Posterior cingulate gyrus (tissue), 11 donors: ENCODE measurements at regions not wholly inside any gene's neighbourhood (a gene's known extent, or its start where the extent isn't known, plus 50 kb on each side); places are given as distances from the start of the nearest gene placed in this dataset.
"Not testable (repeated sequence)": the region's sequence is repeated elsewhere in the genome, so short reads cannot be mapped to it uniquely, and the experiment has no call there.

Experiments
- DNase-seq, 10 donors: peaks; one replicate each; pipeline versions ENCODE4 v3.0.0 to v3.0.0-alpha.2; 2020 to 2021; ENCODE audit warnings: mixed read lengths in 3 of 10
- intact Hi-C: fragments of 100-400 bp; cut with DNase I; formaldehyde crosslinking; loops from one replicate; pipeline ENCODE4 v1.15.1; 2023

DNA sequence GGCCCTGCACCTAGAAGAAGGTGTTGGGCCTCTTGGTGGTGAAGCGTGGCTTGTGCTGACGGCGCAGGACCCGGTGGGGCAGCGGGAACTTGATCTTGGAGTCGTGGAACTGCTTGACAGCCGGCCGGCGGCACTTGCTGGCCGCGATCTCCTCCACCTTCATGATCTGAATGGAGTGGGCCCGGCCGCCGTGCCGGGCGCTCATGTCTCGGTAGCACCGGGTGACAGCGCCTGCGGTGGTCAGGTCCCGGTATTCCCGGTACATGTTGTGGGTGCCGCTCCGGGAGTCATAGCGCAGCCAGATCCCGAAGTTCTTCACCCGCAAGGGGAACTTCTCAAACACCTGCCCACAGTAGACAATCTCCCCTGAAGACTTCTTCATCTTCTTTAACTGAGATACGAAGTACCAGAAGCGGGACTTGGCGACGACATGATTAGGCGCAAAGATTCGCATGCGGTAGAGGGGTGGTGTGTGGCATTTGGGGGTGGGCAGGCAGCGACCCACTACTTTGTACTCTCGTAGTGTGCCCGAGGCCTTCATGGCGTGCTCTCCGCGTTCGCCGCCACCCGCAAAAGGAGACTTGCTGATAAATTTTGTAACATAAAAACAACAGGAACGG is 92.1 kb upstream of the MSH6 start:
- DNase-seq = peak in 1 of 10 donors; percentile 74
- intact Hi-C loops = not testable (repeated sequence)

- intact Hi-C loops = no loop called here
- no peak for DNase-seq
These were observed 92.8 kb upstream of the MSH6 start for GRCh38 chr2:47690132-47690531.

DNA sequence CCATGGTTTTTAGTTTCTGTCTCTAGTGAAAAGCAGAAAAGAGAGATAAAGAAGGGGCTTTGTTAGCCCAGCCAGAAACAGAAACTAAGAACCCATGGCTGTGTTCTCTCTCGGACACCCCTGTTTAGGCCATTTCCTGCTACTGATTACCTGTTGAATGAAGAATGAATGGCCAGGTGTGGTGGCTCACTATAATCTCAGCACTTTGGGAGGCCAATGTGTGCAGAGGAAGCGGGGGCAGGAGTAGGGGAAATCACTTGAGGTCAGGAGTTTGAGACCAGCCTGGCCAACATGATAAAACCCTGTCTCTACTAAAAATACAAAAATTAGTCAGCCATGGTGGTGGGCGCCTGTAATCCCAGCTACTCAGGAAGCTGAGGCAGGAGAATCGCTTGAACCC is 93.8 kb upstream of the MSH6 start:
- DNase-seq, intact Hi-C loops: not testable (repeated sequence)

GRCh38 chr2:47688561-47688960 is 94.4 kb upstream of the MSH6 start:
- no peak for DNase-seq
- intact Hi-C loops = no loop called here

- intact Hi-C loops = no loop called here
- no peak for DNase-seq
These were observed 95.1 kb upstream of the MSH6 start for GRCh38 chr2:47687856-47688255.

DNA sequence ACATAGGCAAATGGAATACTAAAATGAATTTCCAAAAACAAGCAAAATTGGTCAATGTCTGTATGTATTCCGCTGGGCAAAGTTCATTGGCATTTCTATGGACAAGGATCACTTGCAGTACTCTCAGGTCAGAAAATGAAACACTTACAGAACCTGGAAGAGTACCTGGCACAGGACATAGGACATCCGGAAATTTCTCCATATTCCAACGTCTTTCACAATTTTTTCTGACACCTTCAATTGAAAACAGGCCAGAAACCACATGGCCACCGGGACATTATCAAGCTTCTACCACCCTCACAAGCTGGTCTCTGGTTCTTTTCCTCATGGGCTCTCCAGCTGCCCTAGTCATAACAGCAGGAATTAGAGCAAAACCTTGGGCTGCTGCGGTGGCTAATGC is 96.9 kb upstream of the MSH6 start:
- no peak for DNase-seq
- intact Hi-C loops = no loop called here

- DNase-seq = no peak
- intact Hi-C loops = no loop called here
These were observed 100.7 kb upstream of the MSH6 start for GRCh38 chr2:47682216-47682749.

DNA sequence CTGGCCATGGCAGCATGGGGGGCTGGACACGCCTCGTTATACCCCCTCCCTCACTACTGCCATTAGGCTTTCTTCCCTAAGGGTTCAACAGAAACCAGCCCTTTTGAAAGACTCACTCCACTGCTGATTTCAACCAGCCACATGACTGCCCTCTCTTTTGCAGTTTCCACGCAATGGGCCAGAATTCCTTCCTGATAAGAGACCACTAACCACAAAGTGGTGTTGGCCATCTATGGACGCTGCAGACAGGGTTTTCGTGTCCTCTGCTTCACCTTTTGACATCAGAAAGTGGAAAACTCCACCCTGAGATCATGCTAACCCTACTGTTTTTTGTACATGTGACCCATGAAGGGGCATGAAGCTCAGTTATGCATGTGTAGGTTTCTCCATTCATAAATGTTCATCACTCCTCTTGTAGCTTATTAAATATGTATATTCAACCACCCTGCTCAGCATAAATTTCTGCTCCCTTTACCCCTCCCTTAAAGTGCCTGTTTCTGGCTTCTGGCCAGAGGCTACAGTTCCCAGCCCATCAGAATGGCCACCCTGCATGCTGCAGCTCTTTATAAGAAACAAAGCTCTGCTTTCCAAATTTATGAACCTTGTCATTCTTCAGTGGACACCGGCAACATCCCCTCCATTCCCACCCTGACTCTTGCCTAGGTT is 105.6 kb upstream of the KCNK12 start:
- intact Hi-C loops = no loop called here

DNA sequence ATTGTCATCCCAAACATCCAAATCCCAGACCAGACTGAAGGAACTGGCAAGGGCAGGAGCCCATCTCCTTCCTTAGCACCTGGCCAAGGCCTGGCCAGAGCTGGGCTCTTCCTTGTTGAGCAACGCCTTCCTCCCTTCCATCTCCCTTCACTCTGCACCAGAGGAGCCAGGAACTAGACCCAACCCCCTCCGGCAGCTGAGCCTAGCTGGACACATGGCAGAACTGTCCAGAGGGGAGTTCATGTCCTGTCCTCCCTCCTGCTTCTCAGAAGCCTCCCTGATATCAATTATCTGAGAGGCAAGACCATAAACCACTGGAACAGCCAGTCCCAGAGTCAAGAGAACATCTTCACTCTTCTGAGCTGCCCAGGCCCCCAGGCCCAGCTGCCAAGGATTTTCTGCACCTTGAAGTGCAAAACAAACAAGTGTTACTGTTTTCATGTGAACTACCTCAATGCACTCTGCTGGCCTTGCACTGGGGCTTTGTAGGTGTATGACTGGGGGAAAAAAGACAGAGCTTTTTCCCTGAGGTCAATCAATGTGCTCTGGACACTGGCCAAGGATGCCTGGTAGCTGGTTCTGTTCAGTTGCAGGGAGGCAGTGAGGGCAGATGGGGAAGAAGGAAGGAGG is 104.5 kb upstream of the KCNK12 start:
- intact Hi-C loops = no loop called here
- DNase-seq = no peak

More for the DNA sequence above, 105.6 kb upstream of the KCNK12 start:
- no peak for DNase-seq

- DNase-seq = no peak
- intact Hi-C loops = no loop called here
These were observed 95.5 kb upstream of the KCNK12 start for GRCh38 chr2:47666332-47666731.

DNA sequence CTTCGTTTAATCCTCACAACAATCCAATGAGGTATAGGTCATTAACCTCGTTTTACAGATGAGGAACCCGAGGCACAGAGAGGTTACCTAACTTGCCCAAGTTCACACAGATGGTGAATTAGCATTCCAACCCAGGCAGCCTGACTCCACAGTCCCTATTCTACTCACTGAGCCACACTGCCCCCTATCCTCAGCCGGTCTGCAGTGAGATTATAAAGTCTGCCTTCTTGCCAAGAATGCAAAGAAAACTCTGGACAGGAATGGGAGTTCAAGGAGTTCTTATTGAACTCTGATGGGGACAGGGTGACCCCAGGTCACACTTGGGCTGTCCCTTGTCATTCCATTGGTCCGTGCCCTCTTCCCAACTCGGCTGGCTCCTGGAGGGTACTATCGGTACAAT is 94.0 kb upstream of the KCNK12 start:
- DNase-seq = no peak
- intact Hi-C loops = no loop called here

DNA sequence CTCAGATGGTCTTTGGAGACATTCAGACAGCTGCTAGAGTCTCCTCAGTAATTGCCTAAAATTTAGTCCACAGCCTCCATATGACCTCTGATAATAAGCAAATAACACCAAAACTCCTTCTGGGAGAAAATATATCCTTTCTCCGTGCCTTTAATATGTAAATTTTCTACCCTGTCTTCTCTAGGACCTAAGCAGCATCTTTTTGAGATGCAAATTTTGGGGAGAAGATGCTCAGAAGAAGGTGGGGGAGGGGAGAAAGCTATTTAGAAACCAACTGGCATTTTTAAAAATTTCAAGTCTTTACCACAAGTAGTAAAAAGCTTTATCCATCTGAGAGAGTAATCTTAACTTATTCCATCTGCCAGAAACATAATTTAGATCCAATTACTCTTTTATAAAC is 91.8 kb upstream of the KCNK12 start:
- no peak for DNase-seq
- intact Hi-C loops = no loop called here

DNA sequence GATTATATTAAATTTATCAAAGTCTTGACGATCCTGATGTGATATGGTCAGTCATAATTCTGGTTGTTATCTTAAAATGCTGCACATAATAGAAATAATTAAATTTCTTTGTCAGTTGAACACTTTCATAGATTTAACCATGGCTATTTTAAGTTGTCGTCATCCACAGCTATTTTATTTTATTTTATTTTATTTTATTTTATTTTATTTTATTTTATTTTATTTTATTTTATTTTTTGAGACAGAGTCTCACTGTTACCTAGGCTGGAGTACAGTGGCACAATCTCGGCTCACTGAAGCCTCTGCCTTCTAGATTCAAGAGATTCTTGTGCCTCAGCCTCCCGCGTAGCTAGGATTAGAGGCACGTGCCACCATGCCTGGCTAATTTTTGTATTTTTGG is 90.5 kb upstream of the KCNK12 start:
- intact Hi-C loops = no loop called here
- DNase-seq = no peak

GRCh38 chr2:47660168-47660567 is 89.4 kb upstream of the KCNK12 start:
- no peak for DNase-seq

DNA sequence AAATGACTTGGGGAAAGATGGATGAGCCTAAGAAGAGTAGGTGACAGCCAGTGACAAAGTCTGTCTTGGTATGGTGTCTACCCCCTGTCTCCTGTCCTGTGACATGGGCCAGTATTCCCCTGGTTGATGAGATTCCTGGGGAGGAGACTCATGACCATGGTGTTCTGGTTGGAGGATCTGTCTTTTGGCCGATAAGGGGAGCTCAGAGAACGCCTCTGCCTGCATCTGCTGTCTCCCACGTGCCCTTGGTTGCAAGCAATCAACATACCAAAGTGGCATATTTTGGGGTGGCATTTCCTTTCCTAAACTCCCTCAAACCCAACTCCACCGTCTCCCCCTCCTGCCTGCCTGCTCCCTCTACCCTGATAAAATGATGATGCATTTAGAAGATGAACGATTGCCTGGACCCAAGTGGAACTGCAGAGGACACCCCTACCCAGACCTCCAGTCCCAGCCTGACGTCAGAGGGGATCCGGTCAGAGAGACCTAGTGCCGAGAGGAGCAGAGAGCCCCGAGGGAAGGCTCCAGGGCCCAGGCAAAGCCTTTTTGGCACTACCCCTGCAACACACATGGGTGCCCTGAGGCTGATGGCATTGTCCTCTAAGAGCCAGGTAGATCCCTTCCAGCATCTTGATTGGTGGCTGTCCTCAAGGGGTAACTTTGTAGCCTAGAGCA is 88.0 kb upstream of the KCNK12 start:
- intact Hi-C loops = no loop called here
- no peak for DNase-seq

More at GRCh38 chr2:47660168-47660567, 89.4 kb upstream of the KCNK12 start:
- intact Hi-C loops = no loop called here

- DNase-seq = no peak
- intact Hi-C loops = no loop called here
These were observed 87.2 kb upstream of the KCNK12 start for GRCh38 chr2:47657886-47658489.

GRCh38 chr2:47656715-47657600 is 86.2 kb upstream of the KCNK12 start:
- DNase-seq = no peak
- intact Hi-C loops = no loop called here

- intact Hi-C loops = no loop called here
- DNase-seq = no peak
These were observed 84.7 kb upstream of the KCNK12 start for GRCh38 chr2:47655563-47655880.

GRCh38 chr2:47654790-47655562 is 84.2 kb upstream of the KCNK12 start:
- DNase-seq = peak in 1 of 10 donors; percentile 22
- intact Hi-C loops = no loop called here
